B cell (primary cell): ENCODE measurements at regions not wholly inside any gene's neighbourhood (a gene's known extent, or its start where the extent isn't known, plus 50 kb on each side); places are given as distances from the start of the nearest gene placed in this dataset.

ENCODE experiments used
- ATAC-seq: fragments of 200-7000 bp; cut with Tn5 transposase; one replicate; pipeline ENCODE4 v1.10.0; 2021; ENCODE audit warnings: low read depth, mild to moderate bottlenecking, moderate number of reproducible peaks, moderate library complexity
- CTCF ChIA-PET: fragments of 350-600 bp; sonication (Branson Sonifier 250); formaldehyde crosslinking; loops from one replicate; lab custom pipeline; 2021; ENCODE audit warnings: antibody characterized with exemption, inconsistent platforms; lab: Charles Lee
- POLR2A ChIA-PET: fragments of 350-600 bp; sonication (Branson Sonifier 250); formaldehyde crosslinking; loops from one replicate; lab custom pipeline; 2021; ENCODE audit warnings: antibody characterized with exemption; lab: Charles Lee
- DNase-seq: peaks from one replicate; pipeline ENCODE4 v3.0.0; 2013
- H2AFZ ChIP-seq: 2 replicates; pipeline ENCODE4 v1.6.1; 2012; ENCODE audit warnings: mild to moderate bottlenecking, low read depth, low read length; ENCODE audit not compliant: insufficient read depth, poor library complexity, severe bottlenecking
- H3K27ac ChIP-seq, 2 donors: 1 replicate in 1 of 2; 2 replicates in 1 of 2; pipeline ENCODE4 v1.5.1; 2012 to 2013; ENCODE audit warnings: low read length in 2 of 2, mild to moderate bottlenecking in 2 of 2, moderate library complexity in 1 of 2
- H3K27me3 ChIP-seq, 4 experiments: fragments of 200-600 bp in 1 of 4; sonication (generic) in 1 of 4; replicated peaks in 1 of 4; 1 replicate in 2 of 4; 2 replicates in 2 of 4; pipeline versions ENCODE4 v1.6.1 to v1.7.0; 2013 to 2016; ENCODE audit warnings: low read length in 3 of 4, mild to moderate bottlenecking in 2 of 4, mixed read lengths in 1 of 4, moderate library complexity in 1 of 4; ENCODE audit not compliant: insufficient read depth in 4 of 4, control insufficient read depth in 3 of 4; ENCODE audit errors: control extremely low read depth in 1 of 4
- H3K36me3 ChIP-seq, 2 experiments: replicated peaks in 1 of 2; 1 replicate in 1 of 2; 2 replicates in 1 of 2; pipeline versions ENCODE4 v1.6.1 to v1.7.1; 2013; ENCODE audit warnings: low read length in 1 of 2; ENCODE audit not compliant: insufficient read depth in 2 of 2, control insufficient read depth in 1 of 2; ENCODE audit errors: control extremely low read depth in 1 of 2, extremely low read depth in 1 of 2
- H3K4me1 ChIP-seq, 2 donors: fragments of 200-600 bp in 1 of 2; sonication (generic) in 1 of 2; 1 replicate in 1 of 2; 2 replicates in 1 of 2; pipeline versions ENCODE4 v1.5.1 to v1.6.1; 2013 to 2017; ENCODE audit warnings: low read length in 2 of 2; ENCODE audit not compliant: control insufficient read depth in 2 of 2, insufficient read depth in 2 of 2
- H3K4me2 ChIP-seq: replicated peaks from 2 replicates; pipeline ENCODE3; 2012; ENCODE audit warnings: mild to moderate bottlenecking, low read depth, low read length; ENCODE audit not compliant: poor library complexity, severe bottlenecking
- H3K4me3 ChIP-seq, 5 experiments: fragments of 200-600 bp in 1 of 5; sonication (generic) in 1 of 5; 1 replicate in 3 of 5; 2 replicates in 2 of 5; pipeline versions ENCODE4 v1.5.1 to v1.7.0; 2011 to 2016; ENCODE audit warnings: low read length in 4 of 5, mild to moderate bottlenecking in 4 of 5, low read depth in 2 of 5, control low read depth in 1 of 5, moderate library complexity in 1 of 5; ENCODE audit not compliant: insufficient read depth in 1 of 5; ENCODE audit errors: control extremely low read depth in 1 of 5, extremely low read depth in 1 of 5
- H3K79me2 ChIP-seq: fragments of 200-600 bp; sonication (generic); one replicate; pipeline ENCODE4 v1.6.0; 2016; ENCODE audit warnings: low read length; ENCODE audit not compliant: control insufficient read depth, insufficient read depth
- H3K9ac ChIP-seq: fragments of 200-600 bp; sonication (generic); 2 replicates; pipeline ENCODE4 v1.6.1; 2017; ENCODE audit warnings: mild to moderate bottlenecking, low read length, moderate library complexity
- H3K9me3 ChIP-seq, 3 donors: one replicate each; pipeline versions ENCODE4 v1.6.1 to v1.7.1; 2013; ENCODE audit warnings: low read length in 2 of 3; ENCODE audit not compliant: control insufficient read depth in 2 of 3, insufficient read depth in 1 of 3; ENCODE audit errors: control extremely low read depth in 1 of 3
- H4K20me1 ChIP-seq: 2 replicates; pipeline ENCODE4 v1.6.0; 2012; ENCODE audit warnings: mild to moderate bottlenecking, low read length; ENCODE audit not compliant: insufficient read depth, control insufficient read depth, poor library complexity, severe bottlenecking
- H3K27ac Mint-ChIP-seq: one replicate; pipeline ENCODE4 v1.8.0; 2021; ENCODE audit warnings: mixed read lengths
- H3K27me3 Mint-ChIP-seq: one replicate; pipeline ENCODE4 v1.8.0; 2021; ENCODE audit warnings: mixed read lengths
- H3K4me1 Mint-ChIP-seq: one replicate; pipeline ENCODE4 v1.8.0; 2021; ENCODE audit warnings: mixed read lengths
- H3K4me3 Mint-ChIP-seq: one replicate; pipeline ENCODE4 v1.8.0; 2021; ENCODE audit warnings: mixed read lengths
- H3K9me3 Mint-ChIP-seq: one replicate; pipeline ENCODE4 v1.8.0; 2022; ENCODE audit warnings: mixed read lengths; ENCODE audit not compliant: insufficient read depth
- EZH2 ChIP-seq: IDR thresholded peaks from 2 replicates; pipeline ENCODE4 v1.6.1; 2012; ENCODE audit warnings: borderline replicate concordance, low read depth, mild to moderate bottlenecking, moderate library complexity, low read length; ENCODE audit not compliant: insufficient read depth, poor library complexity, severe bottlenecking
- WGBS: methylation state at CpG from one replicate; pipeline ENCODE4 v1.1.5; 2013; ENCODE audit warnings: missing lambda C conversion rate; ENCODE audit not compliant: insufficient coverage; 5-methylcytosine and 5-hydroxymethylcytosine counted together
- intact Hi-C: fragments of 100-400 bp; cut with micrococcal nuclease; formaldehyde crosslinking; loops from one replicate; pipeline ENCODE4 v1.10.0; 2022
- TF ChIP-seq, protein P1 (sequence below): fragments of 200-600 bp; IDR thresholded peaks from one replicate; pipeline ENCODE4 v1.8.0; 2022; ENCODE audit warnings: antibody characterized with exemption, mild to moderate bottlenecking

DNA sequence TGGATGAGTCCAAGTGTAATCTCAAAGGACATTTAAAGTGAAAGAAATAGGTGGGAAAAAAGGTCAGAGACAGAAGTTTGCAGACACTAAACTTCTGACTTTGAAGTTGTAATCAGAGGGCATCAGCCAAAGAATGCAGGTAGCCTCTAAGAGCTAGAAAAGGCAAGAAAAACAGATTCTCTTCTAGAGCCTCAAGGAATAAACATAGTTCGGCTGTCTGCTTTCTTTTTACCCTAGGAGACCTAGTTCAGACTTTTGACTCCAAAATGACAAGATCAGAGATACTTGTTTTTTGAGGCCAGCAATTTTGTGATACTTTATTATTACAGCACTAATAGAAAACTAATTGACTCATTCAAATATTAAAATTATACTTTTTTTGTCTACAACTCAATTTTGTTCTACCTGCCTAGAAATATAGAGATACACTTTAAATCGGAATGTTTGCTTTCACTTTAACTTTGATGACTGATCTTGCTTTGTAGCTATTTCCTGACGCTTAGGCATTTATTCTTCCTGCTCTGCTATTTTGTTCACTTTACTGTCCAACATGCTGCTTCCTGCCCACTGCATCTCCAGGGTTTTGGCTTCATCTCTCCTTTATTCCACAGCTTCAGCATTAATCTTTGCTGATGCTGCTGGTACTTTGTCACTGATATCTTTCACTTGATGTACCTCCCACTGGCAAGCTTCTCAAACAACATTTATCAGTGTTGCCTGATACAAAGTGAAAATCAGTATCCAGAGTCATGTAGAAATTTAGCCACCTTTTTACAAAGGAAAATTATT, 272.5 kb downstream of the DSEL start:
- TF ChIP-seq EZH2: no peak
- TF ChIP-seq, protein P1, sequence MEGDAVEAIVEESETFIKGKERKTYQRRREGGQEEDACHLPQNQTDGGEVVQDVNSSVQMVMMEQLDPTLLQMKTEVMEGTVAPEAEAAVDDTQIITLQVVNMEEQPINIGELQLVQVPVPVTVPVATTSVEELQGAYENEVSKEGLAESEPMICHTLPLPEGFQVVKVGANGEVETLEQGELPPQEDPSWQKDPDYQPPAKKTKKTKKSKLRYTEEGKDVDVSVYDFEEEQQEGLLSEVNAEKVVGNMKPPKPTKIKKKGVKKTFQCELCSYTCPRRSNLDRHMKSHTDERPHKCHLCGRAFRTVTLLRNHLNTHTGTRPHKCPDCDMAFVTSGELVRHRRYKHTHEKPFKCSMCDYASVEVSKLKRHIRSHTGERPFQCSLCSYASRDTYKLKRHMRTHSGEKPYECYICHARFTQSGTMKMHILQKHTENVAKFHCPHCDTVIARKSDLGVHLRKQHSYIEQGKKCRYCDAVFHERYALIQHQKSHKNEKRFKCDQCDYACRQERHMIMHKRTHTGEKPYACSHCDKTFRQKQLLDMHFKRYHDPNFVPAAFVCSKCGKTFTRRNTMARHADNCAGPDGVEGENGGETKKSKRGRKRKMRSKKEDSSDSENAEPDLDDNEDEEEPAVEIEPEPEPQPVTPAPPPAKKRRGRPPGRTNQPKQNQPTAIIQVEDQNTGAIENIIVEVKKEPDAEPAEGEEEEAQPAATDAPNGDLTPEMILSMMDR: peak; percentile 13
- H3K4me3 ChIP-seq: no peak overlapping the region
- no peaks in the 10 kb centered on the region for H3K9me3 ChIP-seq
- Mint-ChIP-seq H3K27ac (no peak overlapping the region), H3K4me1 (peaks cover 3% of the 10 kb centered on the region), H3K4me3 (peak overlapping the region; percentile 39), H3K9me3 (peaks cover 2% of the 10 kb centered on the region), H3K27me3 (no peaks in the 10 kb centered on the region)
- H3K4me2 ChIP-seq: peak overlapping the region; percentile 24
- peaks cover 0 to 3% of the 10 kb centered on the region in 2 donors for H3K4me1 ChIP-seq
- ATAC-seq (no peak), DNase-seq (no peak)
- H3K36me3 ChIP-seq: no peaks in the 10 kb centered on the region
- H3K27ac ChIP-seq: no peak overlapping the region
- intact Hi-C loops: no loop called here
- no peaks in the 10 kb centered on the region for H4K20me1 ChIP-seq
- H3K27me3 ChIP-seq: no peaks in the 10 kb centered on the region
- WGBS: 0% methylated on average over 1 of the region's 3 CpGs
- peak overlapping the region; percentile 16 for H3K9ac ChIP-seq
- ChIA-PET POLR2A (no interaction called here), CTCF (no interaction called here)
- H3K79me2 ChIP-seq: no peaks in the 10 kb centered on the region
- H2AFZ ChIP-seq: peak overlapping the region; percentile 42

DNA sequence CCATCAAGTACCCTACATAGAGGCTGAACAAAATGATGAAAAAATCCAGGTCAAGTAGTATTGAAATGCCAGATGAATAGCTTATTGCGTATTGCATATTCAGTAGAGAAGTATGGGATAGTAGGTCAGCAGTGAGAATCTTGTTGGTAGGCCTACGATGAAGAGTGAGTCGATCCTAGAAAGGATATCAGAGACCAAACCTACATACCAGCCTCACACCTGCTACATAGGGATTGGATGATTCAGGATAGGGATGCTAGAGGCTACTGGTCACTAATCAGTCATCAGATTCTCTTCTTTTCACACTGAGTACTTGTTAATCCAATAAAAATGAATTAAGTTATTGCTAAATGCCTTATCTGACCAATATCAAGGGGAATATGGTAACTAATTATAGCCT, 274.5 kb downstream of the DSEL start:
- Histone ChIP-seq H3K4me2 (no peak overlapping the region), H4K20me1 (no peaks in the 10 kb centered on the region), H3K27me3 (no peaks in the 10 kb centered on the region), H3K4me1 (peaks cover 0 to 3% of the 10 kb centered on the region in 2 donors), H3K4me3 (no peak overlapping the region), H3K27ac (no peak overlapping the region), H3K9ac (no peak overlapping the region), H3K79me2 (no peaks in the 10 kb centered on the region), H3K36me3 (no peaks in the 10 kb centered on the region), H2AFZ (no peak overlapping the region), H3K9me3 (no peaks in the 10 kb centered on the region)
- H3K4me3 Mint-ChIP-seq: no peak overlapping the region
- POLR2A ChIA-PET: no interaction called here
- H3K27me3 Mint-ChIP-seq: no peaks in the 10 kb centered on the region
- TF ChIP-seq, protein P1: no peak
- no peak for TF ChIP-seq EZH2
- peaks cover 3% of the 10 kb centered on the region for H3K4me1 Mint-ChIP-seq
- ATAC-seq: no peak
- H3K27ac Mint-ChIP-seq: no peak overlapping the region
- intact Hi-C loops: no loop called here
- no peak for DNase-seq
- H3K9me3 Mint-ChIP-seq: no peaks in the 10 kb centered on the region
- WGBS: 100% methylated on average over 1 of the region's 3 CpGs
- CTCF ChIA-PET: no interaction called here
